Tibial artery (tissue), 4 donors: ENCODE measurements at regions not wholly inside any gene's neighbourhood (a gene's known extent, or its start where the extent isn't known, plus 50 kb on each side); places are given as distances from the start of the nearest gene placed in this dataset.

Experiments used
- DNase-seq, 2 donors: peaks; one replicate each; pipeline ENCODE4 v3.0.0-alpha.2; 2019
- H3K27ac ChIP-seq, 2 donors: fragments of 200-600 bp; sonication (generic) in 1 of 2; 1 replicate in 1 of 2; 2 replicates in 1 of 2; pipeline ENCODE4 v1.5.1; 2018 to 2019; ENCODE audit warnings: mild to moderate bottlenecking in 1 of 2
- H3K27me3 ChIP-seq, 2 donors: fragments of 200-600 bp; sonication (generic) in 1 of 2; one replicate each; pipeline versions ENCODE4 v1.5.1 to v1.6.0; 2016 to 2019
- H3K36me3 ChIP-seq, 3 donors: fragments of 200-600 bp; sonication (generic) in 2 of 3; one replicate each; pipeline ENCODE4 v1.5.1; 2016 to 2019; ENCODE audit warnings: mild to moderate bottlenecking in 2 of 3
- H3K4me1 ChIP-seq, 4 donors: fragments of 200-600 bp; sonication (generic) in 2 of 4; 1 replicate in 3 of 4; 2 replicates in 1 of 4; pipeline ENCODE4 v1.5.1; 2016 to 2019
- H3K4me3 ChIP-seq, 2 donors: fragments of 200-600 bp; sonication (generic) in 1 of 2; 1 replicate in 1 of 2; 2 replicates in 1 of 2; pipeline ENCODE4 v1.5.1; 2018 to 2019; ENCODE audit warnings: mild to moderate bottlenecking in 2 of 2
- H3K9me3 ChIP-seq, 3 donors: fragments of 200-600 bp; sonication (generic) in 1 of 3; one replicate each; pipeline ENCODE4 v1.5.1; 2016 to 2019
- CTCF ChIP-seq, 2 experiments: fragments of 200-600 bp in 1 of 2; fragments of 450-650 bp in 1 of 2; IDR thresholded peaks; one replicate each; pipeline ENCODE4 v1.5.1; 2017 to 2019; ENCODE audit warnings: antibody characterized with exemption in 2 of 2, mild to moderate bottlenecking in 1 of 2, moderate library complexity in 1 of 2
- intact Hi-C: fragments of 100-400 bp; cut with DNase I; formaldehyde crosslinking; loops from one replicate; pipeline ENCODE4 v1.15.0; 2023; ENCODE audit warnings: low total_unique reads

DNA sequence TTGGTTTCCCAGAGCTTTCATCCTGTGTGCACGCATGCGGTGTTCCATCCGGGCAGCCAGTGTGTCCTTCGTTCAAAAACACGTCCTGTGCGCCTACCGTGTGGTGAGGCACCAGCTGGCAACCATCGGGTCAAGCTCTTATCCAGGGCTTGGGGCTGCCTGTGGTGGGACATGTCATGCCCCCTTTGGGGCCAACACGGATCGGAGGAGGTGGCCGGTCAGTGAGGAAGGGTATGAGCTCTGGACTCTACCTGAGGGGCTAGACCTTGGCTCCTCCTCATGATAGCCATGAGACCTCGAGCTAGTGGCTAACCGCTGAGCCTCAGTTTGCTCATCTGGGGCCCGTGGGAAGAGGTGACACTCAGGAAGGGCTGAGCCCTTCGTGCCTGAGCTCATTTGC is 158.5 kb upstream of the PMEPA1 start:
- DNase-seq, result no peak
- intact Hi-C loops, result no loop called here
- TF ChIP-seq CTCF (IDR thresholded peaks at IDR 0.05), result no peak
- no peak overlapping the region for H3K27ac ChIP-seq
- no peaks in the 10 kb centered on the region for H3K36me3 ChIP-seq
- peaks cover 0 to 34% of the 10 kb centered on the region in 2 donors for H3K27me3 ChIP-seq
- no peaks in the 10 kb centered on the region for H3K9me3 ChIP-seq
- H3K4me1 ChIP-seq, result no peaks in the 10 kb centered on the region
- H3K4me3 ChIP-seq, result no peak overlapping the region

DNA sequence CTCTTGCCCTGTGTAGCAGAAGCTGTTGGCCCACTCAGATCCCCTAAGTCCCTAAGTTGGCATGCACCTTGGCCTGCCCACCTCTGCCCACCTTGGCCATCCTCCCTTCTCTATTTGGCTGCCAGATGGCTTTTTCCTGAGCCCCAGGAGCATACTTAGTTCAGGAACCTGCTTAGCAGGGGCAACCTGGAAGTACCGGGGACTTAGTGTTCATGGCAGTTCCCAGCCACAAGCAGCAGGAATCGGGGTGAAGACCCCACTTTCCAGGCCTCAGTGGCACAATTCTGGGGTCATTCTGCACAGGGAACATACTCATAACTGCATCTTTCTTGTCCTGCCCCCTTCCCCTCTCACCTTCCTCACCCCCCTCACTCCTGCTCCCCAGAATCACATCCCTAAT is 158.0 kb upstream of the PMEPA1 start:
- no peaks in the 10 kb centered on the region for H3K36me3 ChIP-seq
- no peak overlapping the region for H3K4me3 ChIP-seq
- no peaks in the 10 kb centered on the region for H3K4me1 ChIP-seq
- no peak overlapping the region for H3K27ac ChIP-seq
- no peaks in the 10 kb centered on the region for H3K9me3 ChIP-seq
- no peak for DNase-seq
- intact Hi-C loops, result no loop called here
- H3K27me3 ChIP-seq, result peaks cover 0 to 30% of the 10 kb centered on the region in 2 donors
- TF ChIP-seq CTCF (IDR thresholded peaks at IDR 0.05), result no peak

DNA sequence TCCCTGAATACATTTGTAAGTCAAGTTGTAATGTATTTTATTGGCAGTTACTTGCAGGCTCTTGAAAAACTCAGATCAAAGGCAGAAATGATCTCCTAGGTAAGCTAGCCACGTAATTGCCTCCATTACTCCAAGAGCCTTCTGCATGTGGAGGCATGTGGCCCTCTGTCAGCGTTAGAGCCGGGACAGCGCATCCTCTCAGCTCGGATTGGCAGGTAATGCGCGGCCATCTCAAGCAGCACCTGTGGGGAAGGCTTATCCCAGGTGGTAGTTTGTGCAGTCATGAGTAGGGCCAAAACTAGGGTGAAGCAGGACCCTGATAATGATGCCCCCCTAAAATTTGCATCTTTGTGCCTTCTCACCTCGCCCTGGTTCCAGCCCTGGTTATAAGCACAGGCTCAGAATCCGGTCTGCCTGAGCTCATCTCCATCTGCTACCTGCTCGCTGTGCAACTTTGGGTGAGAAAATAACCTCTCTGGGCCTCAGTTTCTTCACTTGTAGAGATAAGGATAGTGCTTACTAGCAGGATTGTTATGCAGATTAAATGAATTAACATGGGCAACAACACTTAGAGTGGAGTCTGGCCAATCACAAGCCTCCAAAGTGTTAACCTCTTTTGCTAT is 157.5 kb upstream of the PMEPA1 start:
- no peaks in the 10 kb centered on the region for H3K9me3 ChIP-seq
- H3K4me1 ChIP-seq, result no peaks in the 10 kb centered on the region
- H3K27me3 ChIP-seq, result peaks cover 0 to 30% of the 10 kb centered on the region in 2 donors
- no peak overlapping the region for H3K27ac ChIP-seq
- H3K36me3 ChIP-seq, result no peaks in the 10 kb centered on the region
- no peak for TF ChIP-seq CTCF (IDR thresholded peaks at IDR 0.05)
- intact Hi-C loops, result no loop called here
- no peak for DNase-seq
- H3K4me3 ChIP-seq, result no peak overlapping the region

- no peaks in the 10 kb centered on the region for H3K4me1 ChIP-seq
- no peaks in the 10 kb centered on the region for H3K9me3 ChIP-seq
- H3K27ac ChIP-seq, result no peak overlapping the region
- intact Hi-C loops, result no loop called here
- no peak for DNase-seq
- TF ChIP-seq CTCF (IDR thresholded peaks at IDR 0.05), result no peak
- no peak overlapping the region for H3K4me3 ChIP-seq
- H3K27me3 ChIP-seq, result peaks cover 0 to 30% of the 10 kb centered on the region in 2 donors
- H3K36me3 ChIP-seq, result no peaks in the 10 kb centered on the region
Measured at GRCh38 chr20:57866250-57867106, 156.7 kb upstream of the PMEPA1 start.

GRCh38 chr20:57865266-57865665 is 155.5 kb upstream of the PMEPA1 start:
- Histone ChIP-seq H3K9me3 (no peaks in the 10 kb centered on the region), H3K36me3 (no peaks in the 10 kb centered on the region), H3K4me3 (no peak overlapping the region), H3K4me1 (no peaks in the 10 kb centered on the region), H3K27ac (no peak overlapping the region), H3K27me3 (peaks cover 0 to 19% of the 10 kb centered on the region in 2 donors)
- DNase-seq, result no peak
- intact Hi-C loops, result no loop called here
- TF ChIP-seq CTCF (IDR thresholded peaks at IDR 0.05), result no peak
